ENCODE measurements at regions not wholly inside any gene's neighbourhood (a gene's known extent, or its start where the extent isn't known, plus 50 kb on each side); places are given as distances from the start of the nearest gene placed in this dataset.

DNA sequence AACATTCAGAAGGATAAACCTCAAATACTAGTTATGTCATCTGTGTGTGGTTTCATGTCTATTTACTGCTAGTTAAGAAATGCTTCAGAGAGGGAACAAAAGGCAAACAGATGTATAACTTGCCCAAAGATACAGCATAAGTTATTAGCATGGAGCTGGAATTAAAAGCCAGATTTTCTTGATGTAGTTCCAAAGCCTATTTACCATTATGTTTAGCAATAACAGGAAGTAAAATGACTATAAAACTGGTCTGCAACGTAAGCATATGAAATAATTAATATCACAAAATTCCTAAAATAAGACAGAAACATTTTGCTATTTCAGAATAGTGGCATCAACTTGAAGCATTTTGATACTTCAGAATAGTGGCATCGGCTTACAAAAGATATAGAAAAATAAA lies 1232.8 kb downstream of the NCAM2 start:
- TF ChIP-seq POLR2A (IDR thresholded peaks at IDR 0.05) (no peak), CTCF (IDR thresholded peaks at IDR 0.05) (no peak)
- no peaks in the 10 kb centered on the region for H3K27me3 ChIP-seq
- WGBS, 4 donors, result 70 to 82% (median 76%) methylated on average over 2 of the region's 2 CpGs
- ATAC-seq (no peak), DNase-seq (no peak)
- H3K36me3 ChIP-seq, result no peaks in the 10 kb centered on the region
- intact Hi-C loops (cut with DNase I), result no loop called here
- H3K9me3 ChIP-seq, result peaks cover 0 to 2% (median 0%) of the 10 kb centered on the region in 12 donors
- no peak overlapping the region for H3K27ac ChIP-seq
- H3K4me1 ChIP-seq, result no peaks in the 10 kb centered on the region
- no peak overlapping the region for H3K4me3 ChIP-seq

DNA sequence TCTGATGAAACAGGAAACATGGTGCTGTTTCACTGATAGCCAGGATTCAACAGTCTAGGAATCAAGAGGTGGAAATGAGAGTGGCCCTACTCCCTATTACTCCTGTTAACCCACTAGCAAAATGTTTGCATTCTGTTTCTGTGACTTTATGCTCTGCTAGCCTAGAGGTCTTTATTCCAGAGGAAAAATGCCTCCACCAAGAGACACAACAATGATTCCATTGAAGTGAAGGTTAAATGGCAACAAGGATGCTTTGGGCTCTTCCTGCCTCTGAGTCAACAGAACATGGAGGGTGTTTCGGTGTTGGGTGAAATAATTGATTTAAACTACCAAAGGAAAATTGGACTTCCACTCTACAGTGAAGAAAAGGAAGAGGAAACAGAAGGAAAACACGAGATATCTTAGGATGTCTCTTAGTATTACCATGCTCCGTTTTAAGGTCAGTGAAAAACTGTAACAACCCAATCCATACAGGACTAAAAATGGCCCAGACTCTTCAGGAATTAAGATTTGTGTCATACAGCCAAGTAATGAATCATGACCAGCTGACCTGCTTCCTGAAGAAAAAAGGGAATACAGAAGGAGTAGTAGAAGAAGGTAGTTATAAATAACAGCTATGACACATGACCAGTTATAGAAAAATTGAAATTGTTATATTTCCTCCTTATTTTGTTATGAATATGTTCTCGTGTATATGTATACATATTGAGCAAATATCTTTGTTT lies 1237.8 kb downstream of the NCAM2 start:
- WGBS, 4 donors, result 52 to 69% (median 56%) methylated on average over 4 of the region's 4 CpGs
- no peak for DNase-seq
- intact Hi-C loops (cut with DNase I), result no loop called here

GRCh38 chr21:22244516-22244915 lies 1246.3 kb downstream of the NCAM2 start:
- ATAC-seq, result no peak
- TF ChIP-seq CTCF (IDR thresholded peaks at IDR 0.05) (no peak), POLR2A (IDR thresholded peaks at IDR 0.05) (no peak)

More for the DNA sequence above, 1237.8 kb downstream of the NCAM2 start:
- peaks cover 0 to 7% (median 0%) of the 10 kb centered on the region in 12 donors for H3K9me3 ChIP-seq
- no peaks in the 10 kb centered on the region for H3K27me3 ChIP-seq
- ATAC-seq, result no peak
- no peaks in the 10 kb centered on the region for H3K4me1 ChIP-seq
- TF ChIP-seq CTCF (IDR thresholded peaks at IDR 0.05) (no peak), POLR2A (IDR thresholded peaks at IDR 0.05) (no peak)
- no peak overlapping the region for H3K4me3 ChIP-seq
- H3K36me3 ChIP-seq, result no peaks in the 10 kb centered on the region
- H3K27ac ChIP-seq, result no peak overlapping the region

GRCh38 chr21:22250355-22250754 lies 1252.1 kb downstream of the NCAM2 start:
- Histone ChIP-seq H3K9me3 (no peaks in the 10 kb centered on the region), H3K4me3 (no peak overlapping the region), H3K4me1 (no peaks in the 10 kb centered on the region), H3K36me3 (no peaks in the 10 kb centered on the region), H3K27me3 (no peaks in the 10 kb centered on the region), H3K27ac (no peak overlapping the region)
- ATAC-seq (no peak), DNase-seq (no peak)
- intact Hi-C loops (cut with DNase I), result no loop called here
- WGBS, 4 donors, result 66 to 79% (median 75%) methylated on average over 3 of the region's 3 CpGs
- TF ChIP-seq CTCF (IDR thresholded peaks at IDR 0.05), result no peak
- no peak for TF ChIP-seq POLR2A (IDR thresholded peaks at IDR 0.05)

More at GRCh38 chr21:22244516-22244915, 1246.3 kb downstream of the NCAM2 start:
- Histone ChIP-seq H3K27ac (no peak overlapping the region), H3K36me3 (no peaks in the 10 kb centered on the region), H3K9me3 (no peaks in the 10 kb centered on the region), H3K4me1 (no peaks in the 10 kb centered on the region), H3K4me3 (no peak overlapping the region), H3K27me3 (no peaks in the 10 kb centered on the region)
- 32 to 47% (median 42%) methylated on average over 2 of the region's 2 CpGs for WGBS, 4 donors
- no peak for DNase-seq
- intact Hi-C loops (cut with DNase I), result no loop called here
